OCI-LY3 (cell line): ENCODE measurements at regions not wholly inside any gene's neighbourhood (a gene's known extent, or its start where the extent isn't known, plus 50 kb on each side); places are given as distances from the start of the nearest gene placed in this dataset.

Source experiments
- H2AFZ ChIP-seq: fragments of 200-600, 300-600 bp; shearing (Covaris generic); 2 replicates; pipeline ENCODE4 v1.6.0; 2014; ENCODE audit warnings: antibody characterized with exemption, low read depth, low read length
- H3K27ac ChIP-seq: fragments of 200-600, 300-600 bp; sonication (generic); 2 replicates; pipeline ENCODE4 v1.5.1; 2014; ENCODE audit warnings: mild to moderate bottlenecking, low read length, moderate library complexity, mixed read lengths
- H3K27me3 ChIP-seq: fragments of 200-600, 300-600 bp; sonication (generic); 2 replicates; pipeline ENCODE4 v1.6.1; 2014; ENCODE audit warnings: low read depth, low read length, mixed read lengths
- H3K36me3 ChIP-seq: fragments of 200-600, 300-600 bp; sonication (generic); replicated peaks from 2 replicates; pipeline ENCODE3; 2014; ENCODE audit warnings: low read depth, low read length, mixed read lengths
- H3K4me1 ChIP-seq: fragments of 300-600, 200-600 bp; sonication (generic); 2 replicates; pipeline ENCODE4 v1.6.1; 2014; ENCODE audit warnings: low read length, mixed read lengths
- H3K4me2 ChIP-seq: fragments of 200-600, 300-600 bp; sonication (generic); 2 replicates; pipeline ENCODE4 v1.6.1; 2014; ENCODE audit warnings: low read length, mixed read lengths
- H3K4me3 ChIP-seq: fragments of 300-600, 200-600 bp; sonication (generic); 2 replicates; pipeline ENCODE4 v1.5.1; 2014; ENCODE audit warnings: antibody characterized with exemption, mild to moderate bottlenecking, low read length, moderate library complexity
- H3K79me2 ChIP-seq: fragments of 300-600, 200-600 bp; shearing (Covaris generic); 2 replicates; pipeline ENCODE4 v1.6.1; 2014; ENCODE audit warnings: mild to moderate bottlenecking, low read length, mixed read lengths
- H3K9ac ChIP-seq: fragments of 300-600, 200-600 bp; shearing (Covaris generic); 2 replicates; pipeline ENCODE4 v1.6.0; 2014; ENCODE audit warnings: mild to moderate bottlenecking, low read length, moderate library complexity
- H3K9me3 ChIP-seq: fragments of 200-600, 300-600 bp; shearing (Covaris generic); 2 replicates; pipeline ENCODE4 v1.6.1; 2014; ENCODE audit warnings: low read length, mixed read lengths; ENCODE audit not compliant: insufficient read depth
- H4K20me1 ChIP-seq: fragments of 200-600, 300-600 bp; sonication (generic); 2 replicates; pipeline ENCODE4 v1.6.1; 2016; ENCODE audit warnings: low read length, mixed read lengths; ENCODE audit not compliant: insufficient read depth
- CTCF ChIP-seq: fragments of 200-600, 300-600 bp; sonication (generic); IDR thresholded peaks from 2 replicates; pipeline ENCODE4 v1.5.1; 2014; ENCODE audit warnings: antibody characterized with exemption, low read length, low read depth
- EZH2phosphoT487 ChIP-seq: fragments of 200-600 bp; shearing (Covaris generic); IDR thresholded peaks from 2 replicates; pipeline ENCODE4 v1.6.1; 2018; ENCODE audit warnings: antibody characterized with exemption, mixed run types, low read depth

- Histone ChIP-seq H3K36me3 (no peaks in the 10 kb centered on the region), H3K79me2 (no peaks in the 10 kb centered on the region), H3K4me1 (peaks cover 8% of the 10 kb centered on the region), H2AFZ (no peak overlapping the region), H3K9me3 (no peaks in the 10 kb centered on the region), H3K27ac (no peak overlapping the region), H3K9ac (no peak overlapping the region), H3K27me3 (no peaks in the 10 kb centered on the region), H3K4me2 (no peak overlapping the region), H4K20me1 (no peaks in the 10 kb centered on the region), H3K4me3 (no peak overlapping the region)
- TF ChIP-seq EZH2phosphoT487 (no peak), CTCF (no peak)
Measured at GRCh38 chr5:89582768-89583339, 699.9 kb upstream of the MEF2C start.

GRCh38 chr5:89580976-89581375 is 698.0 kb upstream of the MEF2C start:
- Histone ChIP-seq H3K9ac (no peak overlapping the region), H3K4me3 (no peak overlapping the region), H4K20me1 (no peaks in the 10 kb centered on the region), H3K36me3 (no peaks in the 10 kb centered on the region), H3K27ac (no peak overlapping the region), H3K4me1 (peaks cover 8% of the 10 kb centered on the region), H3K4me2 (no peak overlapping the region), H3K9me3 (no peaks in the 10 kb centered on the region), H3K79me2 (no peaks in the 10 kb centered on the region), H2AFZ (no peak overlapping the region), H3K27me3 (no peaks in the 10 kb centered on the region)
- TF ChIP-seq CTCF, result no peak

GRCh38 chr5:89575319-89575718 is 692.3 kb upstream of the MEF2C start:
- TF ChIP-seq CTCF, result no peak
- TF ChIP-seq EZH2phosphoT487, result no peak
- no peaks in the 10 kb centered on the region for H3K27me3 ChIP-seq
- no peak overlapping the region for H3K4me2 ChIP-seq
- H3K79me2 ChIP-seq, result no peaks in the 10 kb centered on the region
- no peaks in the 10 kb centered on the region for H3K36me3 ChIP-seq
- no peaks in the 10 kb centered on the region for H3K4me1 ChIP-seq
- H3K9ac ChIP-seq, result no peak overlapping the region
- no peak overlapping the region for H2AFZ ChIP-seq
- no peaks in the 10 kb centered on the region for H3K9me3 ChIP-seq
- no peaks in the 10 kb centered on the region for H4K20me1 ChIP-seq
- no peak overlapping the region for H3K4me3 ChIP-seq
- H3K27ac ChIP-seq, result no peak overlapping the region

GRCh38 chr5:89573345-89573744 is 690.4 kb upstream of the MEF2C start:
- Histone ChIP-seq H3K9ac (no peak overlapping the region), H3K4me1 (no peaks in the 10 kb centered on the region), H3K79me2 (no peaks in the 10 kb centered on the region), H3K9me3 (no peaks in the 10 kb centered on the region), H3K27ac (no peak overlapping the region), H3K27me3 (no peaks in the 10 kb centered on the region), H4K20me1 (no peaks in the 10 kb centered on the region), H3K36me3 (no peaks in the 10 kb centered on the region), H3K4me2 (no peak overlapping the region), H3K4me3 (no peak overlapping the region), H2AFZ (no peak overlapping the region)
- no peak for TF ChIP-seq CTCF
- TF ChIP-seq EZH2phosphoT487, result no peak
